Thoracic aorta (tissue), 2 donors: ENCODE measurements at regions not wholly inside any gene's neighbourhood (a gene's known extent, or its start where the extent isn't known, plus 50 kb on each side); places are given as distances from the start of the nearest gene placed in this dataset.

Experiments used
- ATAC-seq: fragments of 150-250 bp; one replicate; pipeline ENCODE4 v1.8.0; 2017; ENCODE audit warnings: low read depth; ENCODE audit not compliant: insufficient number of reproducible peaks, low FRiP score
- DNase-seq: peaks from one replicate; pipeline ENCODE4 v3.0.0-alpha.2; 2020; ENCODE audit warnings: low spot score
- H3K27ac ChIP-seq, 2 donors: fragments of 200-600 bp; sonication (generic); 1 replicate in 1 of 2; 2 replicates in 1 of 2; pipeline ENCODE4 v1.5.1; 2016; ENCODE audit warnings: mild to moderate bottlenecking in 2 of 2, moderate library complexity in 2 of 2
- H3K27me3 ChIP-seq: fragments of 200-600 bp; sonication (generic); replicated peaks from 2 replicates; pipeline ENCODE4 v1.6.0; 2016; ENCODE audit warnings: mild to moderate bottlenecking; ENCODE audit not compliant: insufficient read depth
- H3K36me3 ChIP-seq: fragments of 200-600 bp; sonication (generic); one replicate; pipeline ENCODE4 v1.5.1; 2016
- H3K4me1 ChIP-seq, 2 donors: fragments of 200-600 bp; sonication (generic); 1 replicate in 1 of 2; 2 replicates in 1 of 2; pipeline versions ENCODE4 v1.5.1 to v1.6.0; 2016; ENCODE audit warnings: low read depth in 2 of 2, mild to moderate bottlenecking in 1 of 2; ENCODE audit not compliant: control insufficient read depth in 1 of 2
- H3K4me3 ChIP-seq: fragments of 200-600 bp; sonication (generic); 2 replicates; pipeline ENCODE4 v1.5.1; 2016; ENCODE audit warnings: mild to moderate bottlenecking
- H3K9me3 ChIP-seq: fragments of 200-600 bp; sonication (generic); 2 replicates; pipeline ENCODE4 v1.5.1; 2016
- TF ChIP-seq, protein P1 (sequence below): fragments of 200-600 bp; sonication (generic); IDR thresholded peaks from one replicate; pipeline ENCODE4 v1.5.1; 2019; ENCODE audit warnings: antibody characterized with exemption

DNA sequence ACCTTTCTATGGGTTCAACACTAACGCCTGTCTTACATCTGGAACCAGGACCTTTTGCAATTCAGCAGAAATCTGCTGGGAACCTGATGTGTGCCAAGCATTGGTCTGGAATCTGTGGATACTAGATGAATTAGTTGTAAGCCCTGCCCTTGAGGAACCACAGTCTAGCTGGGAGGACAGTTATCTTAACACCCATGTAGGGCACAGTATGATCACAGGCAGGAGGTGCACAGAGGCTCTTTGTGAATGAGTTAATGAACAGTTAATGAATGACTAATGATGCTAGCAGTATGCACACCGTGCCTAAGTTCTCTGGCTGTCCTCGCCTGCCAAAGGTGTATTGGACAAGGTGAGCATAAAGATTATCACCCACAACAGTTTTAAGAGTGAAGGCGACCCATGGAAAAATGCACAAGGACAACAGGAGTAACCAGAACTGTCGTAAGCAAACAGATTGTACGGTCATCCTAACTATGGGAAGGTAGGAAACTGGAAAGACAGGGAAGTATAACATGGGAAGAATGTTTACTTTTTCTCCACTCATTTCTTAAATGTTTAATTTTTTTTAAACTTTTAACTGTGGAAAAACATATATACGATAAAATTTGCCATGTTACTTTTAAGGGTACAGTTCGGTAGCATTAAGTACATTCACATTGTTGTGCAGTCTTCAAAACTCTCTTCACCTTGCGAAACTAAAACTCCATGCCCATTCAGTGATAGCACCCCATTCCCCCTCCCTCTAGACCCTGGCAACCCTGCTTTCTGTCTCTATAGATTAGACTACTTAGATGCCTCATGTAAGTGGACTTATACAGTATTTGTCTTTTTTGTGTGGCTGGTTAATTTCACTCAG is 139.9 kb downstream of the CXCL12 start:
- no peak for DNase-seq
- Histone ChIP-seq H3K27me3 (no peaks in the 10 kb centered on the region), H3K27ac (no peak overlapping the region), H3K9me3 (no peaks in the 10 kb centered on the region), H3K4me1 (peaks cover 0 to 9% of the 10 kb centered on the region in 2 donors), H3K36me3 (no peaks in the 10 kb centered on the region), H3K4me3 (no peak overlapping the region)
- TF ChIP-seq, protein P1, sequence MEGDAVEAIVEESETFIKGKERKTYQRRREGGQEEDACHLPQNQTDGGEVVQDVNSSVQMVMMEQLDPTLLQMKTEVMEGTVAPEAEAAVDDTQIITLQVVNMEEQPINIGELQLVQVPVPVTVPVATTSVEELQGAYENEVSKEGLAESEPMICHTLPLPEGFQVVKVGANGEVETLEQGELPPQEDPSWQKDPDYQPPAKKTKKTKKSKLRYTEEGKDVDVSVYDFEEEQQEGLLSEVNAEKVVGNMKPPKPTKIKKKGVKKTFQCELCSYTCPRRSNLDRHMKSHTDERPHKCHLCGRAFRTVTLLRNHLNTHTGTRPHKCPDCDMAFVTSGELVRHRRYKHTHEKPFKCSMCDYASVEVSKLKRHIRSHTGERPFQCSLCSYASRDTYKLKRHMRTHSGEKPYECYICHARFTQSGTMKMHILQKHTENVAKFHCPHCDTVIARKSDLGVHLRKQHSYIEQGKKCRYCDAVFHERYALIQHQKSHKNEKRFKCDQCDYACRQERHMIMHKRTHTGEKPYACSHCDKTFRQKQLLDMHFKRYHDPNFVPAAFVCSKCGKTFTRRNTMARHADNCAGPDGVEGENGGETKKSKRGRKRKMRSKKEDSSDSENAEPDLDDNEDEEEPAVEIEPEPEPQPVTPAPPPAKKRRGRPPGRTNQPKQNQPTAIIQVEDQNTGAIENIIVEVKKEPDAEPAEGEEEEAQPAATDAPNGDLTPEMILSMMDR = no peak
- no peak for ATAC-seq

DNA sequence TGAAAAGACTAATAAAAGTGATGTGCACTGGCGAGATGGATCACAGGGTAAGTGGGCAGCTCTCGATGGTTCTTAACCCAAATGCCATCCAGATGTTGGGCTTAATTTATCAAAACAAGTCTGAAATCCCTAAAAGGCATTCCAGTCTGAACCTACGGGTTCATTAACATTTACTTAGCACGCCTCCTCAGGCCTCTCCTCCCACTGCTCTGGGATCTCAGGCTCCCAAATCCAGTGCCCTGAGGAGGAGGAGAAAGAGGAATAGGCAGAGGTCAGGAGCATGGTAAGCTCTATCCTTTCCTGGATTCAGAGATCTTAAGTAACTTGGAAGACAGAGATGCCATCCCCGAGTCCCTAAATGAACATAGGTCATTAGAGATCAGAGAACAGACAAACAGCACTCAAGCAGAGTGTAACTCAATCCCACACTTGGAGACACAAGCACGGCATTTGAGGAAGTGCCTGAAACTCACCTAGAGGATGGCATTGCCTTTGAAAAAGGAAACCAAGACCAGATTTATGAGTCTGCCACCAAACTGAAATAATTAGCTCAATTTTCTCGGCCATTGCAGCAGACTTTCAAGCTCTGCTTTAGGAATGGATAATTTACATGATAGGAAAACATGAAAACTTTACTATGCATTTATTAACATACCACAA is 140.9 kb downstream of the CXCL12 start:
- DNase-seq (no peak), ATAC-seq (no peak)
- no peak overlapping the region for H3K4me3 ChIP-seq
- H3K27ac ChIP-seq = no peak overlapping the region
- H3K4me1 ChIP-seq = peaks cover 0 to 9% of the 10 kb centered on the region in 2 donors
- TF ChIP-seq, protein P1 = no peak
- H3K27me3 ChIP-seq = no peaks in the 10 kb centered on the region
- H3K9me3 ChIP-seq = no peaks in the 10 kb centered on the region
- no peaks in the 10 kb centered on the region for H3K36me3 ChIP-seq

DNA sequence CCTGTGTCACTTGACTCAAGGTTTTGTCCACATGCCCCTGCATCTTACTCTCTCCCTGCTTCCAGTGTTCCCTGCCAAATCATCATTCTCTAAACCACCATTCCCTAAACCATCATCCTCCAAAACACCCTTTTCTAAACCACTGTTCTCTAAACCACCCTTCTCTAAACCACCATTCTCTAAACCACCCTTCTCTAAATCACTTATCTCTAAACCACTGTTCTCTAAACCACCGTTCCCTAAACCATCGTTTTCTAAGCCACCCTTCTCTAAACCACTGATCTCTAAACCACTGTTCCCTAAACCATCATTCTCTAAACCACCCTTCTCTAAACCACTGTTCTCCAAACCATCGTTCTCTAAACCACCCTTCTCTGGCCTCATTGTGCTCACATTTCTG is 142.1 kb downstream of the CXCL12 start:
- DNase-seq = no peak
- Histone ChIP-seq H3K4me3 (no peak overlapping the region), H3K9me3 (no peaks in the 10 kb centered on the region), H3K27me3 (no peaks in the 10 kb centered on the region), H3K27ac (no peak overlapping the region), H3K36me3 (no peaks in the 10 kb centered on the region), H3K4me1 (peaks cover 0 to 9% of the 10 kb centered on the region in 2 donors)
- TF ChIP-seq, protein P1 = no peak
- no peak for ATAC-seq

DNA sequence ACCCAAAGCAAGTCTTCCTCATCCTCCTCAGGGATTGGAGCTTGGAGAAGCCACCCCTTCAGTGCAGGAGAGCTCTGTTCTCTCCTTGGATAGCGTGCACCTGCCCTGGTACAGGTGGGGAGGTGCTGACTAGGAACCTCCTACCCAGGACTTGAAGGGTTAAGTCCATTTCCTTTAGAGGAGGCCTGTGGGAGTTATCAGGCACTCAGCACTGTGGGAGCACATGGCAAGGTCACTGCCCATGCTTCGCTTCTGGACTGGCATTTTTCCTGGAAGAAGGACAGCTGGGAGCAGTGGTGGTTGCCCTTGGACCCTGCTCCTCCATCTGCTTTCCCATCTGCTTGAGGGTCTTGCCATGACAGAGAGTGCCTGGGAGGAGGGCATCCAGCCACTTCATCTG is 142.8 kb downstream of the CXCL12 start:
- TF ChIP-seq, protein P1 = no peak
- Histone ChIP-seq H3K27me3 (no peaks in the 10 kb centered on the region), H3K4me3 (no peak overlapping the region), H3K4me1 (peaks cover 0 to 9% of the 10 kb centered on the region in 2 donors), H3K36me3 (no peaks in the 10 kb centered on the region), H3K9me3 (no peaks in the 10 kb centered on the region), H3K27ac (no peak overlapping the region)
- ATAC-seq (no peak), DNase-seq (no peak)

DNA sequence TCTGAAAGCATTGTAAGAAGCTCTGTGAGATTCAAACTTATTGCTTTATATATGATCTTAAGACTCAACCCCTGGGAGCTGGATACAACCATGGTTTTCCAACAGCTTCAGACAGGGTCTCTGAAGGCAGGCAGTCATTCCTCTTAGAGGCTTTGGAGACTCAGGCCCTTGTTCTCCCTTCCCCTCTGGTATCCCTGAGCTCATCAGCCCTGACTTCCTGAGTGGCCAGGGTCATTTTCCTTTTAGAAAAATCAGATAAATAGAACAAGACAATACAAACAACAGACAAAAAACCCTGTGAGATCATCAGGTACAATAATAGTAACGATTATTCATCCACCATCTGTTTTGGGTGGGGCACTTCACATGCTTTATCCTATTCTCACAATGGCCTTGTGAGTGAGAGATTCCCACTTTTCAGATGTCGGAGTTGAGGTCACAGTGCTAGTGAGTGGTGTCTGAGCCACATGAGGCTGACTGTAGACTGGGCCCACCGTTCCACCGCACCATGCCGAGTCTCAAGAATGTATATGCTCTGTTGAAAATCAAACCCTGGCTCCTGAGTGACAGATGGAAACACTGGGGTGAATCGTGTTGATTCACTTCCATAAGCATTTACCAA is 144.2 kb downstream of the CXCL12 start:
- Histone ChIP-seq H3K36me3 (no peaks in the 10 kb centered on the region), H3K9me3 (no peaks in the 10 kb centered on the region), H3K4me1 (peaks cover 0 to 9% of the 10 kb centered on the region in 2 donors), H3K4me3 (no peak overlapping the region), H3K27ac (no peak overlapping the region), H3K27me3 (no peaks in the 10 kb centered on the region)
- TF ChIP-seq, protein P1 = no peak
- ATAC-seq (no peak), DNase-seq (no peak)
